ENCODE measurements at regions not wholly inside any gene's neighbourhood (a gene's known extent, or its start where the extent isn't known, plus 50 kb on each side); places are given as distances from the start of the nearest gene placed in this dataset. TPM values are rescaled to one million over a fixed set of nuclear protein-coding genes. Genes with fewer than 3 reads are reported as not detected.

- H3K4me3 ChIP-seq (ENCODE audit: low read depth, low read length) = no peak overlapping the region
- no peak for DNase-seq (ENCODE audit: low read depth)
- no peak for TF ChIP-seq CTCF (IDR thresholded peaks at IDR 0.05; ENCODE audit: insufficient read depth, low read length)
Observed at GRCh38 chr4:98712607-98713006, 54.2 kb upstream of the TSPAN5 start.

GRCh38 chr4:98711526-98711925 lies 53.1 kb upstream of the TSPAN5 start:
- no peak for TF ChIP-seq CTCF (IDR thresholded peaks at IDR 0.05; ENCODE audit: insufficient read depth, low read length)
- H3K4me3 ChIP-seq (ENCODE audit: low read depth, low read length) = no peak overlapping the region
- DNase-seq (ENCODE audit: low read depth) = no peak

- TF ChIP-seq CTCF (IDR thresholded peaks at IDR 0.05; ENCODE audit: insufficient read depth, low read length) = no peak
- no peak overlapping the region for H3K4me3 ChIP-seq (ENCODE audit: low read depth, low read length)
- no peak for DNase-seq (ENCODE audit: low read depth)
Observed at GRCh38 chr4:98710831-98711230, 52.4 kb upstream of the TSPAN5 start.

Small RNAs in the stretch of these regions (small RNA-seq; reads per million reads assigned to genes)
- not detected for gene AC114811.1

Data from fibroblast of the aortic adventitia (primary cell).